NCI-H345 treated with DMSO at 0.1 percent for 48 hours (cell line): ENCODE measurements at regions not wholly inside any gene's neighbourhood (a gene's known extent, or its start where the extent isn't known, plus 50 kb on each side); places are given as distances from the start of the nearest gene placed in this dataset.
"Not testable (repeated sequence)": the region's sequence is repeated elsewhere in the genome, so short reads cannot be mapped to it uniquely, and the experiment has no call there.

Experiments
- DNase-seq: peaks from one replicate; lab custom pipeline; 2025; ENCODE audit not compliant: unreplicated experiment; lab: John Stamatoyannopoulos, UW

GRCh38 chr4:160009656-160010493, 907.0 kb downstream of the RAPGEF2 start:
- no peak for DNase-seq

- no peak for DNase-seq
Observed at GRCh38 chr4:160019936-160020335, 917.1 kb downstream of the RAPGEF2 start.

GRCh38 chr4:160020804-160021203, 917.9 kb downstream of the RAPGEF2 start:
- no peak for DNase-seq

GRCh38 chr4:160021870-160022269, 919.0 kb downstream of the RAPGEF2 start:
- no peak for DNase-seq

GRCh38 chr4:160026721-160027120, 923.8 kb downstream of the RAPGEF2 start:
- DNase-seq: no peak

GRCh38 chr4:160034501-160034900, 931.6 kb downstream of the RAPGEF2 start:
- no peak for DNase-seq

DNA sequence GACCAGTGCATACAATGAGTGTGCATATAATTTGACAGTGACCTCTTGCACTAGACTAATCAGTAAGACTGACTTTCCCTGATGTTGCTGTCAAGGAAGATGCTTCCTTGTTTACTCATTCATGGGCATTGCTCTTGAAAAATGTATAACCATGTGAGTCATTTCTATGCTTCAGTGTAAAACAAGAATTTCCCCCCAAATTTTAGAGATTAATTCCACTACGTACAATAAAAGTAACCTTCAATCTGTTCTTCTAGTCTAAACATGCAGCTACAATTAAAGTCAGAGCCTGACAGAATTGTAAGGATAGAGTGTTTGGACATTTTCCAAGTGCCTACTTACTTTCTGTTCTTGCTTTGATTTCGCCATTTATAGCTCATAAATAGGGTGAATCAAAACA, 935.7 kb downstream of the RAPGEF2 start:
- DNase-seq: no peak

DNA sequence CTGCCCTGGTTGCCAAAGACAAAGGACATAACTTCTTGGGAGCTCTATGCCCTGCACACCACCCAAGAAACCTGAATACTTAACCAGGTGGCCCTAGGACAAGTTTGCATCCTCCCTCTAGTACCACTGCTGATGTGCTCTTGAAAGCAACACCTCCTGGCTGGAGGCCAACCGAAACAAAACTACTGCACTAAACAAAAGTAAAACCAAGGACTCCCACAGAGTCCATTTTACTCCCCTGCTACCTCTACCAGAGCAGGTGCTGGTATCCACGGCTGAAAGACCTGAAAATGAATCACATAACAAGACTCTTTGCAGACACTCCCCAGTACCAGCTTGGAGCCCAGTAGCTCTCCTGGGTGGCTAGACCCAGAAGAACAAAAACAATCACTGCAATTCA, 941.8 kb downstream of the RAPGEF2 start:
- no peak for DNase-seq

DNA sequence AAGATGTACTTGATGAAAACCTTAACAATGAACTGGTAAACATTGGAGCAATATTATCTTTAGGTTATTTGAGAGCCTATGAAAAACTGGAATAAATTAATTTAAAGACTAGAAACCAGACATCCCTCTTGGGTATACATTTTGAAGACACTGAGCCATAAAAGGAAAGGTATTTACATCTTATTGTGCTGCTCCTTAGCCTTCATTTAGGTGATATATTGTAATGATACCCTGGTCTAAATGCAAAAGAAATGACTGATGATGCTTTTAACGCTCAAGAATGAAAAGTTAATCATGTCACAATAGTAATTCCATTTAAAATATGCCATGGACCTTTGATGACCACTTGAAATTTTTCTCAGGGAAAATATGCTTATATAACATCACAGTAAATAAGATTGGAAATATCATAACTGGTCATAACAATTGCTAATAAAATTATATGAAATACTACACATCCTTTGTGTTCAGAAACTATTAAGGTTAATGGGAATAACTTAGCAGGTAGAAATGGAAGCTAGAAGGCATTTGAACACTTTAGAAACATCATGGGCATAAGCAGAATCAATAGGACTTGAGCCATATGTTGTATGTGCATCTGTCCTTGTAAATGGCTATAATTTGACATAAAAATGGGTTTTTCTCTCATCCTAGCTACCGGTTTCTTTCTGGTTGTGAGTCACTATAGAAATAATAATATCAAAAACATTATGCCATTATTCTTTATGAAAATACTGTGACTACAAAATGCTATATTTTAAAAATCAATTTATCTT, 979.7 kb downstream of the RAPGEF2 start:
- no peak for DNase-seq

- DNase-seq: no peak
Observed at GRCh38 chr4:160091631-160092030, 988.8 kb downstream of the RAPGEF2 start.

- no peak for DNase-seq
Observed at GRCh38 chr4:160100316-160100715, 997.4 kb downstream of the RAPGEF2 start.

DNA sequence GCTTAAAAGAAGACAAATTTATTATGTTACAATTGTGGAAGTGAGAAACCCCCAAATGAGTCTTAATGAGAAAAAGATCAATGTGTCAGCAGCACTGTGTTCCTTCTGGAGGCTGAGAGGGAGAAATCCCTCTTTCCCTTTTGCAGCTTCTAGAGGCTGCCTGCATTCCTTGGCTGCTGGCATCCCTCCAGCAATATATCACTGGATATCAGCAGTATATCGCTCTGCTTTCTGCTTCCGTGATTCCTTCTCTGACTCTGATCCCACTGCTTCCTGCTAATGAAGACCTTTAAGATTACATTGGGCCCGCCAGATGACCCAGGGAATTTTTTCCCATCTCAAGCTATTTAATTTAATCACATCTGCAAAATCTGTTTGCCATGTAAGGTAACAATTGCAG, 1008.0 kb downstream of the RAPGEF2 start:
- no peak for DNase-seq

DNA sequence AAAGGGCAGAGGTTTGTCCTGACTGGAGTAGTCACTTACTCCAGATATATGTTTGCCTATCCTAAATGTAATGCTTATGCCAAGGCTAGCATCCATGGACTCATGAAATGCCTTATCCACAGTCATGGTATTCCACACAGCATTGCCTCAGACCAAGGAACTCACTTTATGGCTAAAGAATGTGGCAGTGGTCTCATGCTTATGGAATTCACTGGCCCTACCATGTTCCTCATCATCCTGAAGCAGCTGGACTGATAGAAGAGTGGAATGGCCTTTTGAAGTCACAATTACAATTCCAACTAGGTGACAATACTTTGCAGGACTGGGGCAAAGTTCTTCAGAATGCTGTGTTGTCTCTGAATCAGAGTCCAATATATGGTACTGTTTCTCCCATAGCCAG, 1014.8 kb downstream of the RAPGEF2 start:
- no peak for DNase-seq

DNA sequence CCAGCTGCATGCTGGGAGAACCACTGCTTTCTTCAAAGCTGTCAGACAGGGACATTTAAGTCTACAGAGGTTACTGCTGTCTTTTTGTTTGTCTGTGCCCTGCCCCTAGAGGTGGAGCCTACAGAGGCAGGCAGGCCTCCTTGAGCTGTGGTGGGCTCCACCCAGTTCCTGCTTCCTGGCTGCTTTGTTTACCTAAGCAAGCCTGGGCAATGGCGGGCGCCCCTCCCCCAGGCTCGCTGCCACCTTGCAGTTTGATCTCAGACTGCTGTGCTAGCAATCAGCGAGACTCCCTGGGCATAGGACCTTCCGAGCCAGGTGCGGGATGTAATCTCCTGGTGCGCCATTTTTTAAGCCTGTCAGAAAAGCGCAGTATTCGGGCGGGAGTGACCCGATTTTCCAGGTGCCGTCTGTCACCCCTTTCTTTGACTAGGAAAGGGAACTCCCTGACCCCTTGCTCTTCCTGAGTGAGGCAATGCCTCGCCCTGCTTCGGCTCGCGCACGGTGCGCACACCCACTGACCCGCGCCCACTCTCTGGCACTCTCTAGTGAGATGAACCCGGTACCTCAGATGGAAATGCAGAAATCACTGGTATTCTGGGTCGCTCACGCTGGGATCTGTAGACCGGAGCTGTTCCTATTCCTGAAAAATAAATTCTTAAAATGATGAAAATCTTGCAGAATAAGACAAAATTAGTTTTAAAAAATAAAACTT, 1022.9 kb downstream of the RAPGEF2 start:
- DNase-seq: not testable (repeated sequence)

GRCh38 chr4:160127211-160127610, 1024.3 kb downstream of the RAPGEF2 start:
- DNase-seq: no peak

DNA sequence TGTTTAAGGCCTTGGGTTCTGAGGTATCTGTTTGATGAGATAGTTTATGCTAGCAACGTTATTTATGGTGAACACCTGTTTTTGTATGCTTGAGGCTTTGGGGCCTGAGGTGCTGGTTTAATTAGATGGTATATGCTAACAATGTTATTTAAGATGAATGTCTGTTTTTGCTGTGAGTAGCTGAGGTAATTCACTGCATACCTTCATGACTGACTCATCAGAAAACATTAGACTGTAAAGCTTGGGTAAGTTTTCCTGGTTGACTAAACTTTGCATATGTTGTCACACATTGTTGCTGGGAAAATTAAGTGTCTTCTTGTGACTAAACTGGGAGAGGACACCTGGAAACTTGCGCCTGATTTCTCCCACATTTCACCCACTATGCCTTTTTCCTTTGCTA, 1026.6 kb downstream of the RAPGEF2 start:
- DNase-seq: no peak

DNA sequence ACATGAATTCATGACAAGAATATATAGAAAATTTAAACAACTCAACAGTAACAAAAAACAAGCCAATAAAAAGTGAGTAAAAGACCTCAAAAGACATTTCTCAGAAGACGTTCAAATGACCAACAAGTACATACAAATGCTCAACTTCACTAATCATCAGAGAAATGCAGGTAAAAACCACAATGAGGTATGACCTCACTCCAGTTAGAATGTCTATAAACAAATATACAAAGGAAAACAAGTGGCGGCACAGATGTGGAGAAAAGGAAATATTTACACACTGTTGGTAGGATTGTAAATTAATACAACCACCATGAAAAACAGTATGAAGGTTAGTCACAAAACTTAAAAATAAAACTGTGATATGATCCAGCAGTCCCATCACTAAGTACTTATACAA, 1033.1 kb downstream of the RAPGEF2 start:
- no peak for DNase-seq

GRCh38 chr4:160141206-160141605, 1038.3 kb downstream of the RAPGEF2 start:
- no peak for DNase-seq

GRCh38 chr4:160142579-160142978, 1039.7 kb downstream of the RAPGEF2 start:
- DNase-seq: no peak

GRCh38 chr4:160143574-160143973, 1040.7 kb downstream of the RAPGEF2 start:
- DNase-seq: no peak

- no peak for DNase-seq
Observed at GRCh38 chr4:160159457-160159856, 1056.6 kb downstream of the RAPGEF2 start.

- DNase-seq: no peak
Observed at GRCh38 chr4:160161026-160161425, 1058.1 kb downstream of the RAPGEF2 start.
